HG03442 (cell line): ENCODE measurements at regions not wholly inside any gene's neighbourhood (a gene's known extent, or its start where the extent isn't known, plus 50 kb on each side); places are given as distances from the start of the nearest gene placed in this dataset.

Experiments used
- ATAC-seq: cut with Tn5 transposase; IDR thresholded peaks from one replicate; pipeline ENCODE4 v1.9.1; 2021; ENCODE audit warnings: mild to moderate bottlenecking, moderate library complexity; ENCODE audit not compliant: unreplicated experiment

DNA sequence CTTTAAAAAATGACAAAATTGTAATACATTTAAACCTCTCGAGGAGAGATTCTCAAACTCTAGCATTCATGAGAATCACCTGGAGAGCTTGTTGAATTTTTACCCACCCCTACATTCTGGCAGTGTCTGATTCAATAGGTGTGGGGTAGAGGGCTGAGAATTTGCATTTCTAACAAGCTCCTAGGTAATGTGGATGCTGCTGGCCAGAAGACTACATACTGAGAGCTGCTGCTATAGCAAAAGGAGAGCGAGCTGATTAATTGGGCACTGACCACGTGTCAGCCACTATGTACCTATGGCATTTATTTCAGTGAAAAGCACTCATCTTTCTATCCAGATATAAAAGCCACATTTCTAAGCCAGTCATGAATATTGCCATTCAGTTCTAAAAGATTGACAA is 169.0 kb upstream of the NRSN1 start:
- ATAC-seq = no peak

DNA sequence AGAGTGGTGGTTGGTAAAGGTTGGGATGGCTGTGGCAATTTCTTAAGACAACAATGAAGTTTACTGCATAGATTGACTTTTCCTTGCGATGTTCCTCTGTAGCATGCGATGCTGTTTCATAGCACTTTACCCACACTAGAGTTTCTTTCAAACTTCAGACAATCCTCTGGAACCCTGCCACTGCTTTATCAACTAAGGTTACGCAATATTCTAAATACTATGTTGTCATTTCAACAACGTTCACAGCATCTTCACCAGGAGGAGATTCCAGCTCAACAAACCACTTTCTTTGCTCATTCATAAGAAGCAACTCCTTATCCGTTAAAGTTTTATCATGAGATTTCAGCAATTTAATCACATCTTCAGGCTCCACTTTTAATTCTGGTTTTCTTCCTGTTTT is 161.2 kb upstream of the NRSN1 start:
- no peak for ATAC-seq

- ATAC-seq = no peak
Measured at GRCh38 chr6:23969344-23969743, 156.7 kb upstream of the NRSN1 start.

DNA sequence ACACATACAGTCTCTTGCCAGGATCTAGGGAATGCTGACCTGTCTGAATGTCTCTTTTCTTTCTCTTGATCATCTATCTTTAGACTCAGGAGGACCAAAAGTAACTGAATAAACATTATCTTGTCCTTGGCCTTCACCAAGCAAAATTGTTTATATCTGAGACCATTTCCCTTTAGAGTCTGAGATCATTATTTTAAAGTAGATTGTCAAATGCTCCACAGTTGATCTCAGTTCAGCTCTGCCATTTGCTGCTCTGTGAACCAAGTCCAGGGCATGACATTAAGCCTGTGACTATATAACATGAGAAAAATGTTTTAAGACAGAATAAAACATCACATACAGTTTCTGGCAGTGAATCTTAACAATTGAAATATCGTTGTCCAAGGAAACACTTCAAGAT is 148.3 kb upstream of the NRSN1 start:
- no peak for ATAC-seq

DNA sequence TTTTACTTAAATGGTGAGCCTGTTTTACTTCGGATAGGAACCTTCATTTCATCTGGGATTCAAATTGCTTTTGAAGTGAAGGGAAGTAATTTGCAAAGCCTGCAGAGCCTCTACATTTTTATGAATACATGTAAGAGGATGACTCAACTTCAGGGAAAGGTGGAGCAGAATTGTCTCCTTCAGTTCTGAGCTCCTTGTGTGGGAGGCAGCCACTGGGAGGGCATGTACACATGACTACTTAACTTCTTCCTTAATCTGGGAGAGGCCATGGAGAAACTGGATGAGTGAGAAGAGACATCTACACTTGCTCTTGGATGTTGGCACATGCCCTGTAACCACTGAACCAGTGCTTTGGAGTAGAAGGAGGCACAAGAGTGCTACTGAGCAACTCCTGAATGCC is 145.1 kb upstream of the NRSN1 start:
- ATAC-seq = no peak

DNA sequence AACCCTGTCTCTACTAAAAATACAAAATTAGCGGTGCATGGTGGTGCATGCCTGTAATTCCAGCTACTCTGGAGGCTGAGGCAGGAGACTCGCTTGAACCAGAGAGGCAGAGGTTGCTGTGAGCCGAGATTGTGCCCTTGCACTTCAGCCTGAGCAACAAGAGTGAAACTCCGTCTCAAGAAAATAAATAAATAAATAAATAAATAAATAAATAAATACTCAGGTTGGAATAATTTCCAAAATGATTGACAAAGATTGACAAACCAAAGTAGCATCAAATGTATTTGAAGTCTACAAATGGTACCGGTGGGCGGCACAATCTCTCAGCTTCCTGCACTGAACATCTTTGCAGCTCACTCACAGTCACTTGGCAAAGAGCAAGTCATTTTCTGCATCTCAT is 144.1 kb upstream of the NRSN1 start:
- ATAC-seq = no peak

- ATAC-seq = no peak
Measured at GRCh38 chr6:23983735-23984134, 142.3 kb upstream of the NRSN1 start.

- ATAC-seq = no peak
Measured at GRCh38 chr6:23985015-23985414, 141.0 kb upstream of the NRSN1 start.

DNA sequence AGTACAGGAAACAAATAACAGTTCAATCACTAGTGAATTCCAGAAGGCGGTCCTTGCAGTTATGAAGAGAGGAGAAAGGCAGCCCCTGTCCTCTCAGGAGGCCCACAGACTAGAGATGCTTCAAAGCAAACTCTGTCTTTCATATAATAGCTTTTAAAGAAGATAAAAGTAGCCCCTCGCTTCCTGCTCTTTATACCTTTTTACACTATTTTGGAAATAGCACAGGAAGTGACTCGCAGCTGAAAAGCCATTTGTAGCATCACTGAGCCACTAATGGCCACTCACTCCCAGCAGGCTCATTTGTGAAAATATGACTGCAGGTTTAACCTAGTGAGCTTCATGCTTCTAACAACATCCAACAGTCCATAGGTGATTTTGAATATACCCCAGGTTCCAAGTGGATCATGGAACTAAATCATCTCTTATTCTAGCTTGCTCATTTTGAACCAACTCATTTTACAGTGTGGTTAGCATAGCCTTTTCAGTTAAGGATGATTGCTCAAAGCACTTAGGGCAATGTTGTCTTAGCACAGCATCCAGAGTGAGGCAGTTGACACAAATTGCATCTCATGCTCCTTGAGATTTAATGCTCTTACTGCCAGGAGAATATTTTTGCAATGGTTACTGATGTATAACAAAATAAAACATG is 136.0 kb upstream of the NRSN1 start:
- no peak for ATAC-seq

DNA sequence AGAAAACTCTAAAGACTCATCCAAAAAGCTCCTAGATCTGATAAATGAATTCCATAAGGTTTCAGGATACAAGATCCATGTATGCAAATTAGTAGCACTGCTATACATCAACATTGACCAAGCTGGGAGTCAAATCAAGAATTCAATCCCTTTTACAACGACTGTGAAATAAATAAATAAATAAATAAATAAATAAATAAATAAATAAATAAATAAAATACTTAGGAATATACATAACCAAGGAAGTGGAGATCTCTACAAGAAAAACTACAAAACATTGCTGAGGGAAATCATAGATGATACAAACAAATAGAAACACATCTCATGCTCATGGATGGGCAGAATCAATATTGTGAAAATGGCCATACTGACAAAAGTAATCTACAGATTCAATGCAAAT is 132.0 kb upstream of the NRSN1 start:
- no peak for ATAC-seq

- ATAC-seq = no peak
Measured at GRCh38 chr6:24004062-24004461, 122.0 kb upstream of the NRSN1 start.

DNA sequence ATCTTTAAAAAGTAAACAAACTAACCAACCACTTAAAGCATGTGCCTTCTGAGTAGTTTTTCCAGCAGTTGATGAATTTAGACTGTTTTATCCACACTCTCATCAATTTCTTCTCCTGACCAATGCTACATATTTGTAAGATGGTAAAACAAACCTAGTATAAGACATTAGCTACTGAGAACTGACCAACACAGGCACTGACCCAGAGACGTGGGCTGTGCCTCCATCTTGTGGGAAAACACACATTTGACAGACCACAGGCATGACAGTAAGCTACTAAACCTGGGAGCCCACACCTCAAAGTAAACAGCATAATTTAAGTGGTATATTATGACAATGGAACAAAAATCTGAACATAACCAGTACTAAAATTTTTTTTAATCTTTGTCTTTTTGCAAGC is 121.4 kb upstream of the NRSN1 start:
- no peak for ATAC-seq

DNA sequence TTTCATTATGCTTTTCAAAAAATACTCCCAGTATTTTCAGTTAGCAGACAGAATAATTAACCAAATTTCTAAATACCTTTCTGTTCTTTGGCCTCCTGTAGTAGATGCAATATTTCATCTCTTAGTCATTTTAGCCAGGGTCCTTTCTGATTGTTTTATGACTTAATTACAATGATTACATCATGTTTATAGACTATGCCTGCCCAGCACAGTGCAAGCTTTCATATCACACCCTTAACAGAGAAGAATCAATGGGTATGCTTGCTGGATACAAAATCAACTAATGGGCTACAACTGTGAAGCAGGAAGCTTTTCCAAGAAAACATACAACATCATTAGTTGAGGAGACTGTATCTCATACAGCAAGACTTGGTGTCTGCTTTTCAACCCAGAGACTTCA is 119.8 kb upstream of the NRSN1 start:
- no peak for ATAC-seq

DNA sequence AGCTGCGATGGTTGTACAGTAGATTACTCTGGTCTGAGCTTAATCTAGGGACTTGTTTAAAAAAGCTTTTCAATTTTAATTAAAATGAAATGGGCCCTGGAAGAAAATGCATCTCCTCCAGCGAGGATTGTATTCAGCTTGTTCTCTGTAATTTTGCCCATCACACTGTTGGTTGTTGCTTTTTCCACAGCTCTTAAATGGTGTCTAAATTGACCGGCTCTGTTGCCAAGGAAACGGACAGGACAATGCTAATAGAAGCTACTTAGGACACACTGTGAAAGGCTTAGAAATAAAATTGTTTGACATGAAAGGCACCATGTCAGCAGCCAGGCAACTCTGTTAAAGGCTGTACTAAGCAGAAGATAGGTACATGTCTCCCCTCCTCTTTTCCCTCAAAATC is 116.7 kb upstream of the NRSN1 start:
- ATAC-seq = no peak

GRCh38 chr6:24010133-24010532 is 115.9 kb upstream of the NRSN1 start:
- no peak for ATAC-seq

DNA sequence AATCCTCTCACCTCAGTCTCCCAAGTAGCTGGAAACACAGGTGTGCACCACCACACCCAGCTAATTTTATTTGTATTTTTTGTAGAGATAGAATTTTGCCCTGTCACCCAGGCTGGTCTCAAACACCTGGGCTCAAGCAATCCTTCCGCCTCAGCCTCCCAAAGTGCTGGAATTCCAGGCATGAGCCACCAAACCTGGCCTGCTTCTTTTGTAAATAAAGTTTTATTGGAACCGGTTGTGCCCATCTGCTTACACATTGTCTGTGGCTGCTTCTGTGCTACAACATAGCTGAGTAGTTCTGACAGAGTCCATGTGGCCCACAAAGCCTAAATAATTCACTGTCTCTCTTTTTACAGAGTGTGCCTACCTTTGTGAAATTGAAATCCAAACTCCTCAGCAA is 109.7 kb upstream of the NRSN1 start:
- ATAC-seq = no peak

- no peak for ATAC-seq
Measured at GRCh38 chr6:24016857-24017256, 109.2 kb upstream of the NRSN1 start.

DNA sequence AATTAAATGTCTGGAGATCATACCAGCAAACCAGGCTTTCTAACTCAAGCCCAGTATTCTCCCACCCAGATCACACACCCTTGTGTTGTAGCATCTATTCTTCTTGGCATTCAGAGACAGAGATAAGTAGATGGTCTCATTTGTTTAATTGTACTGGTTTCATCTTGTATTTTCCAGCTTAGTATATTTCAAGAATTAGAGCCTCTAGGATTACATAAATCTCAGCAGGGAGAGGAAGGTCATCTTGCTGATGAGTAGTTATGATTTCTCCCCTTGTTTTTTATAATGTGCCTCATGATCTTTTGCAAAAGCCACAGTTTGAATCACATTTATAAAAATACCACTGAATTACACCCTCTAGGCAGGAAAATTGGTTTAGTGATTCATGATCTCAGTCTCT is 106.6 kb upstream of the NRSN1 start:
- no peak for ATAC-seq

DNA sequence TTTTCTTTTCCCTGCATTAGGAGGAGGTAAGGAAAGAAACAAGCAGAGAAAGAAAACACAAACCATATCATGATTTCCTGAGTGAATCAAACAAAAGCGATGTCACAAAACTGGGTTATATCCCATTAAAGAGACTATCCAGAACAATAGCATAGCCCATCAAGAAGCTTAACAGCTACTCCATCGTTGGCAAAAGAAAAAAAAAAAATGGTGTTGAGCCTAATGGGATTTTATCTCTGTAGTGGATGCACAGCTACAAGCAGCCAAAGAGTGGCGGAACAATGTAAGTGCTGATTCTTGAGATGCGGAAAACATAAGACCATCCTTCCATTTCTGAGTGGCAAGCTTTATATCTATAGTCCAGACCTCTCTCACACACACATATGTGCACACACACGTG is 106.2 kb upstream of the NRSN1 start:
- no peak for ATAC-seq

GRCh38 chr6:24026050-24026449 is 100.0 kb upstream of the NRSN1 start:
- no peak for ATAC-seq

DNA sequence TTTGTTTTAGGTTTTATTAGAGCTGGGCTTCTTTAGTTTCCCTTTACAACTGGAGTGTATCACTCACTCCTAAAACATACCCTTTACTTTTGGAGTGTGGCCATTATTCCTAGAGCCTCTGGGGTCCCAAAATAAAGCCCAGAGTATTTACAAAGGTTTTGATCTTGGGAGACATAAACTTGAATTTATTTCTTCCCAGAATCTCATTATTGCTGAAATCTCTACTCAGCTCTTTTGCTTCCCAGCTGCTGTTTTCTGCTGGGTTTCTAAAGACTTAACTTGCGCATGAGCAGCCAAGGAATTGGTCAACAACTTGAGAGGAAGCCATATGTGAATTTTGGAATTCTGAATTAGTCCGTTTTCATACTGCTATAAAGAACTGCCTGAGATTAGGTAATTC is 94.5 kb upstream of the NRSN1 start:
- ATAC-seq = no peak

DNA sequence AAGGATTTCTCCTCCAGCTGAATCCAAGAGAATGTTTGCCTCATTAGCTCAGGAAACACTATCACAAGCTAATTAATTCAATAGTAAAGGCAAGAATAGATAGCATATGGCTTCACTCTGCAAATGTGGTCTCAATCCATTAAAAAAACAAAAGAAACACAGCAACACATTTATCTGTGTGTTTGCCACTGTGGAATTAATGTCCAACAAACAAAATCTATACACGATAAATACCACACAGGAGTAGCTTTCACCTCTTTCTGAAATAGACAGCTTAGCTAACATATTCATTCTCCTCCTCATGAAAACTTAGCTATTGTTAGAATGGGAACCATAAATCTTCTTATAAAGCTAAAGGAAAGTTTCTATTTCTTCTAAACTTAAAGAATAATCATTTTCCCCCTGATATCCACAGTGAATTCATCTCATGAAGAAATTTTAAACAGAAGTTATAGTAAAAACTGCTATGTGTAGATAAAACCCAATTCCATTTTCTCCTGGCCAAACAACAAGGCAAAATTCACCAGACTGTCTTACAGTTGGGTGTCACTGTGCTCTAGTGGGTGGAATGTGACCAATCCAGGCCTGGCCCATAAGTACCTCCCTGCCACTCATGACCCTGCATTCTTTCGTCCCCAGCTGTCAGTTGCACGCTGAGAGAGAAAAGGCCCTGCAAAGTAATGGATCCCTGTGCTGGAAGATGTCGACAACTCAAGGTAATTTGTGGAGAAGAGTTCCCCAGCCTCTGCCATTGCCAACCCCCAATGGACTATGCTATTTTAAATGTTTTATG is 92.9 kb upstream of the NRSN1 start:
- no peak for ATAC-seq

DNA sequence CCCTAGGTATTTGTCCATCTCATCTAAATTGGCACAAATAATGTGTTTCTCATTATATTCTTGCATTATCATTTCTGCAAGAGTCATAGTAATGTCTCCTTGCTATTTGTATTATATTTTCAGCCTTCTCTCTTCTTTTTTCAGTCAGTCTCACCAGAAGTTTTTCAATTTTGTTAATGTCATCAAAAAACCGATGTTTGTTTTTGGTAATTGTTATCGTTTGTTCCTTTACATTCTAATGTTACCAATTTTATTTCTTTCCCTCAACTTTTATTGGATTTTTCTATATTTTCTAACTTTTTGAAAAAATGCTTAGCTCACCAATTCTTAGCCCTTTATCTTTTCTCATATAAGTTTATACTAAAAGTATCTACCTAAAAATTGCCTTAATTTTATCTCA is 82.2 kb upstream of the NRSN1 start:
- ATAC-seq = no peak
